ENCODE measurements at regions not wholly inside any gene's neighbourhood (a gene's known extent, or its start where the extent isn't known, plus 50 kb on each side); places are given as distances from the start of the nearest gene placed in this dataset.

- peaks cover 6% of the 10 kb centered on the region for H3K4me1 ChIP-seq (ENCODE audit: insufficient read depth, poor library complexity, severe bottlenecking)
- no peak for ATAC-seq (ENCODE audit: low read depth)
- H3K36me3 ChIP-seq (ENCODE audit: low read depth): no peaks in the 10 kb centered on the region
- no peak overlapping the region for H3K4me3 ChIP-seq (ENCODE audit: severe bottlenecking)
- TF ChIP-seq, protein P1, sequence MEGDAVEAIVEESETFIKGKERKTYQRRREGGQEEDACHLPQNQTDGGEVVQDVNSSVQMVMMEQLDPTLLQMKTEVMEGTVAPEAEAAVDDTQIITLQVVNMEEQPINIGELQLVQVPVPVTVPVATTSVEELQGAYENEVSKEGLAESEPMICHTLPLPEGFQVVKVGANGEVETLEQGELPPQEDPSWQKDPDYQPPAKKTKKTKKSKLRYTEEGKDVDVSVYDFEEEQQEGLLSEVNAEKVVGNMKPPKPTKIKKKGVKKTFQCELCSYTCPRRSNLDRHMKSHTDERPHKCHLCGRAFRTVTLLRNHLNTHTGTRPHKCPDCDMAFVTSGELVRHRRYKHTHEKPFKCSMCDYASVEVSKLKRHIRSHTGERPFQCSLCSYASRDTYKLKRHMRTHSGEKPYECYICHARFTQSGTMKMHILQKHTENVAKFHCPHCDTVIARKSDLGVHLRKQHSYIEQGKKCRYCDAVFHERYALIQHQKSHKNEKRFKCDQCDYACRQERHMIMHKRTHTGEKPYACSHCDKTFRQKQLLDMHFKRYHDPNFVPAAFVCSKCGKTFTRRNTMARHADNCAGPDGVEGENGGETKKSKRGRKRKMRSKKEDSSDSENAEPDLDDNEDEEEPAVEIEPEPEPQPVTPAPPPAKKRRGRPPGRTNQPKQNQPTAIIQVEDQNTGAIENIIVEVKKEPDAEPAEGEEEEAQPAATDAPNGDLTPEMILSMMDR (IDR thresholded peaks at IDR 0.05; ENCODE audit: poor library complexity, severe bottlenecking): no peak
- no peak overlapping the region for H3K27ac ChIP-seq (ENCODE audit: poor library complexity, severe bottlenecking)
- no peaks in the 10 kb centered on the region for H3K9me3 ChIP-seq (ENCODE audit: severe bottlenecking)
- DNase-seq (ENCODE audit: low spot score): no peak
- no peaks in the 10 kb centered on the region for H3K27me3 ChIP-seq (ENCODE audit: insufficient read depth, poor library complexity, severe bottlenecking)
Observed at GRCh38 chr6:11326116-11326515, 93.6 kb upstream of the NEDD9 start.

DNA sequence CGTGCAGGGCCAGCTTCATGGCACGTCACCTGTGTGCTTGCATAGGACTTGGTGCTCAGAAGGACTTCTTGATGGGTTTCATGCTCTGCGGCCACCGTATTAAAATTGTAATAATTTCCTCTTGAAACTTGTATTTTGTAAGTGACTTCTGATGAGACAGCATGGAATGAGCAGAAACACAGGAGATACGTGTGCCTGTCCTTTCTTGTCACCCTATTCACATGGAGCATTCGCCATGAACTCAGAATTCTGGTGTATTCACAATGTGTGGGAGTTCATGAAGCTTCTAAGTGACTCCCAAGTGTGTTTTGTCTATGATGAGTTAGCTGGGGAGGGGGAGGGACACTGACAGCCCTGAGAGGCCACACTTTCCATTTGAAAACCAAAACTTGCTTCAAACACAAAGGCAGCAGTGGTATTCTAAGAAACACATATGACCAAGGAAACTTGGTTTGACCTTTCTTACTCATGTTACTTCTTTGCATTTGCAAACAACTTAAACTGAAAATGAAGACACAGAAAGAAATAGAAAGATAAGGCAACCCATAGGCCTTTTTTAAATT lies 92.1 kb upstream of the NEDD9 start:
- H3K4me1 ChIP-seq (ENCODE audit: insufficient read depth, poor library complexity, severe bottlenecking): peaks cover 6% of the 10 kb centered on the region
- H3K36me3 ChIP-seq (ENCODE audit: low read depth): no peaks in the 10 kb centered on the region
- TF ChIP-seq, protein P1 (IDR thresholded peaks at IDR 0.05; ENCODE audit: poor library complexity, severe bottlenecking): no peak
- ATAC-seq (ENCODE audit: low read depth): no peak
- H3K4me3 ChIP-seq (ENCODE audit: severe bottlenecking): no peak overlapping the region
- no peaks in the 10 kb centered on the region for H3K27me3 ChIP-seq (ENCODE audit: insufficient read depth, poor library complexity, severe bottlenecking)
- H3K9me3 ChIP-seq (ENCODE audit: severe bottlenecking): no peaks in the 10 kb centered on the region
- H3K27ac ChIP-seq (ENCODE audit: poor library complexity, severe bottlenecking): no peak overlapping the region
- no peak for DNase-seq (ENCODE audit: low spot score)

GRCh38 chr6:11323666-11324452 lies 91.4 kb upstream of the NEDD9 start:
- no peaks in the 10 kb centered on the region for H3K27me3 ChIP-seq (ENCODE audit: insufficient read depth, poor library complexity, severe bottlenecking)
- no peak for DNase-seq (ENCODE audit: low spot score)
- H3K4me1 ChIP-seq (ENCODE audit: insufficient read depth, poor library complexity, severe bottlenecking): peaks cover 10% of the 10 kb centered on the region
- ATAC-seq (ENCODE audit: low read depth): no peak
- no peaks in the 10 kb centered on the region for H3K9me3 ChIP-seq (ENCODE audit: severe bottlenecking)
- TF ChIP-seq, protein P1 (IDR thresholded peaks at IDR 0.05; ENCODE audit: poor library complexity, severe bottlenecking): no peak
- no peak overlapping the region for H3K4me3 ChIP-seq (ENCODE audit: severe bottlenecking)
- H3K36me3 ChIP-seq (ENCODE audit: low read depth): no peaks in the 10 kb centered on the region
- no peak overlapping the region for H3K27ac ChIP-seq (ENCODE audit: poor library complexity, severe bottlenecking)

DNA sequence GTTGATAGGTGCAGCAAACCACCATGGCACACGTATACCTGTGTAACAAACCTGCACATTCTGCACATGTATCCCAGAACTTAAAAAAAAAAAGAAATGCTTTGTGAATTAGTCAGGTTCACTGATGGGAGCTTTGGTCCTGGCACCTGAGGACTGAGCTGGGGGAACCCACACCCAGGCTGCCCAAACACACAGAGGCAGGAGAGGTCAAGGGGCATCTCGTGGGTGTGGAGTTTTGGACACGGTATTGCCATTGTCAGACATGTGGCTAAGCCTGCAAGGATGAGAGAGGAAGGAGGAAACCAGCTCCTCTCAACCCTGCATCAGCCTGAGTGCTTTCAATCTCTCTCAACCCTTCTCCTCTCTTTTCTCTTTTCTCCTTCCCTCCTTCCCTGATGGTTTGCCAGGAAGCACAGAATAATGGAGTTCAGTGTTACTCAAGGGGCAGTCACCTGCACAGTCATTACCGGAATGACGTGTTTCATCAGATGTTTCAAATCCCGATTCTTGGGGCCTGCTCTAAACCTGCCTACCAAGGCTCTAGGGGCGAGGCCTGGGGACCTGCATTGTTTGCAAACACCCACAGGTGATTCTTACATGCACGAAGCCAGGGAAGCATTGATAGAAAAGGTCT lies 89.9 kb upstream of the NEDD9 start:
- no peak overlapping the region for H3K27ac ChIP-seq (ENCODE audit: poor library complexity, severe bottlenecking)
- no peaks in the 10 kb centered on the region for H3K9me3 ChIP-seq (ENCODE audit: severe bottlenecking)
- no peak overlapping the region for H3K4me3 ChIP-seq (ENCODE audit: severe bottlenecking)
- H3K4me1 ChIP-seq (ENCODE audit: insufficient read depth, poor library complexity, severe bottlenecking): peaks cover 19% of the 10 kb centered on the region
- TF ChIP-seq, protein P1 (IDR thresholded peaks at IDR 0.05; ENCODE audit: poor library complexity, severe bottlenecking): no peak
- no peak for DNase-seq (ENCODE audit: low spot score)
- ATAC-seq (ENCODE audit: low read depth): no peak
- H3K36me3 ChIP-seq (ENCODE audit: low read depth): no peaks in the 10 kb centered on the region
- no peaks in the 10 kb centered on the region for H3K27me3 ChIP-seq (ENCODE audit: insufficient read depth, poor library complexity, severe bottlenecking)
